WTC11 (cell line): ENCODE measurements at regions not wholly inside any gene's neighbourhood (a gene's known extent, or its start where the extent isn't known, plus 50 kb on each side); places are given as distances from the start of the nearest gene placed in this dataset.

ENCODE experiments used
- ATAC-seq: fragments of 200-7000 bp; cut with Tn5 transposase; 2 replicates; pipeline ENCODE4 v1.10.0; 2021; ENCODE audit warnings: mild to moderate bottlenecking, moderate library complexity
- CTCF ChIA-PET: fragments of 300-600 bp; sonication (Branson Sonifier 250); formaldehyde crosslinking; loops from one replicate; lab custom pipeline; 2021; ENCODE audit warnings: antibody characterized with exemption; lab: Charles Lee
- POLR2A ChIA-PET: fragments of 350-600 bp; sonication (Branson Sonifier 250); formaldehyde crosslinking; loops from one replicate; lab custom pipeline; 2021; ENCODE audit warnings: antibody characterized with exemption; lab: Charles Lee
- DNase-seq: peaks from one replicate; pipeline ENCODE4 v3.0.0; 2021; ENCODE audit warnings: low spot score
- H3K27ac Mint-ChIP-seq: 2 replicates; pipeline ENCODE4 v1.8.0; 2021; ENCODE audit warnings: mixed read lengths
- H3K27me3 Mint-ChIP-seq: 2 replicates; pipeline ENCODE4 v1.8.0; 2021; ENCODE audit warnings: low read depth, mild to moderate bottlenecking, moderate library complexity, mixed read lengths
- H3K36me3 Mint-ChIP-seq: 2 replicates; pipeline ENCODE4 v1.8.0; 2021; ENCODE audit warnings: mixed read lengths
- H3K4me1 Mint-ChIP-seq: 2 replicates; pipeline ENCODE4 v1.8.0; 2022; ENCODE audit warnings: mixed read lengths
- H3K4me3 Mint-ChIP-seq: 2 replicates; pipeline ENCODE4 v1.8.0; 2021; ENCODE audit warnings: mild to moderate bottlenecking, moderate library complexity, mixed read lengths
- H3K9me3 Mint-ChIP-seq: 2 replicates; pipeline ENCODE4 v1.8.0; 2021; ENCODE audit warnings: mixed read lengths
- ARID4B ChIP-seq: sonication (generic); formaldehyde crosslinking; IDR thresholded peaks from 2 replicates; pipeline ENCODE4 v1.8.0; 2023; ENCODE audit warnings: missing genetic modification reagents, mild to moderate bottlenecking, borderline replicate concordance
- ATF1 ChIP-seq: sonication (generic); formaldehyde crosslinking; IDR thresholded peaks from 2 replicates; pipeline ENCODE4 v1.8.1; 2023; ENCODE audit warnings: mild to moderate bottlenecking, moderate library complexity, missing genetic modification reagents
- CREB1 ChIP-seq: sonication (generic); formaldehyde crosslinking; IDR thresholded peaks from 2 replicates; pipeline ENCODE4 v1.8.0; 2023; ENCODE audit warnings: mild to moderate bottlenecking, missing genetic modification reagents
- CREM ChIP-seq: sonication (generic); formaldehyde crosslinking; IDR thresholded peaks from 2 replicates; pipeline ENCODE4 v1.8.1; 2022; ENCODE audit warnings: mild to moderate bottlenecking, missing genetic modification reagents, moderate library complexity
- E2F4 ChIP-seq: sonication (generic); formaldehyde crosslinking; IDR thresholded peaks from 2 replicates; pipeline ENCODE4 v1.8.1; 2022; ENCODE audit warnings: low read depth, mild to moderate bottlenecking, moderate library complexity, missing genetic modification reagents, borderline replicate concordance
- FOXP1 ChIP-seq: sonication (generic); formaldehyde crosslinking; IDR thresholded peaks from 2 replicates; pipeline ENCODE4 v1.8.0; 2022; ENCODE audit warnings: missing genetic modification reagents, mild to moderate bottlenecking, moderate library complexity, borderline replicate concordance
- FOXP4 ChIP-seq: sonication (generic); formaldehyde crosslinking; IDR thresholded peaks from 2 replicates; pipeline ENCODE4 v1.8.0; 2022; ENCODE audit warnings: mild to moderate bottlenecking, missing genetic modification reagents
- JUN ChIP-seq: sonication (generic); formaldehyde crosslinking; IDR thresholded peaks from 2 replicates; pipeline ENCODE4 v1.8.0; 2023; ENCODE audit warnings: mild to moderate bottlenecking, missing genetic modification reagents
- KAT7 ChIP-seq: sonication (generic); formaldehyde crosslinking; IDR thresholded peaks from 2 replicates; pipeline ENCODE4 v1.8.1; 2023; ENCODE audit warnings: missing genetic modification reagents, mild to moderate bottlenecking, borderline replicate concordance
- MYBL2 ChIP-seq: sonication (generic); formaldehyde crosslinking; IDR thresholded peaks from 2 replicates; pipeline ENCODE4 v1.8.1; 2023; ENCODE audit warnings: mild to moderate bottlenecking, moderate library complexity, missing genetic modification reagents
- NR2C2 ChIP-seq: sonication (generic); formaldehyde crosslinking; IDR thresholded peaks from 2 replicates; pipeline ENCODE4 v1.8.0; 2022; ENCODE audit warnings: mild to moderate bottlenecking, missing genetic modification reagents
- RELA ChIP-seq: sonication (generic); formaldehyde crosslinking; IDR thresholded peaks from 2 replicates; pipeline ENCODE4 v1.8.1; 2022; ENCODE audit warnings: missing genetic modification reagents, mild to moderate bottlenecking, borderline replicate concordance
- RORB ChIP-seq: fragments of 250-450 bp; sonication (Bioruptor Pico); IDR thresholded peaks from 2 replicates; pipeline ENCODE4 v1.9.0; 2021; ENCODE audit warnings: mild to moderate bottlenecking
- SMAD4 ChIP-seq: sonication (generic); formaldehyde crosslinking; IDR thresholded peaks from 2 replicates; pipeline ENCODE4 v1.8.0; 2022; ENCODE audit warnings: mild to moderate bottlenecking, missing genetic modification reagents
- TEAD1 ChIP-seq: sonication (generic); formaldehyde crosslinking; IDR thresholded peaks from 2 replicates; pipeline ENCODE4 v1.8.0; 2022; ENCODE audit warnings: mild to moderate bottlenecking, missing genetic modification reagents
- ZNF263 ChIP-seq: sonication (generic); formaldehyde crosslinking; IDR thresholded peaks from 2 replicates; pipeline ENCODE4 v1.8.1; 2022; ENCODE audit warnings: low read depth, mild to moderate bottlenecking, moderate library complexity, missing genetic modification reagents
- TF ChIP-seq, protein P1 (sequence below): sonication (generic); formaldehyde crosslinking; IDR thresholded peaks from 2 replicates; pipeline ENCODE4 v1.8.1; 2023; ENCODE audit warnings: mild to moderate bottlenecking, missing genetic modification reagents, moderate library complexity

GRCh38 chr2:46850742-46851141, 64.9 kb downstream of the MCFD2 start:
- Mint-ChIP-seq H3K27ac (no peak overlapping the region), H3K27me3 (no peaks in the 10 kb centered on the region), H3K4me3 (no peak overlapping the region), H3K4me1 (no peaks in the 10 kb centered on the region), H3K36me3 (no peaks in the 10 kb centered on the region), H3K9me3 (peaks cover 15% of the 10 kb centered on the region)
- ATAC-seq (no peak), DNase-seq (no peak)
- ChIA-PET CTCF (no interaction called here), POLR2A (no interaction called here)
- TF ChIP-seq ZNF263 (CRISPR knock-in tag) (no peak), SMAD4 (no peak), TEAD1 (no peak)

- CTCF ChIA-PET, result no interaction called here
- TF ChIP-seq JUN (CRISPR knock-in tag) (no peak), ATF1 (CRISPR knock-in tag) (no peak), CREM (no peak), FOXP1 (CRISPR knock-in tag) (no peak)
- H3K9me3 Mint-ChIP-seq, result peaks cover 15% of the 10 kb centered on the region
- POLR2A ChIA-PET, result no interaction called here
- no peaks in the 10 kb centered on the region for H3K27me3 Mint-ChIP-seq
- no peaks in the 10 kb centered on the region for H3K4me1 Mint-ChIP-seq
- no peak overlapping the region for H3K4me3 Mint-ChIP-seq
- no peak; the same call in 1 of the 2 replicates for ATAC-seq
- DNase-seq, result no peak
- H3K36me3 Mint-ChIP-seq, result no peaks in the 10 kb centered on the region
- H3K27ac Mint-ChIP-seq, result no peak overlapping the region
Measured at GRCh38 chr2:46849721-46850556, 65.7 kb downstream of the MCFD2 start.

DNA sequence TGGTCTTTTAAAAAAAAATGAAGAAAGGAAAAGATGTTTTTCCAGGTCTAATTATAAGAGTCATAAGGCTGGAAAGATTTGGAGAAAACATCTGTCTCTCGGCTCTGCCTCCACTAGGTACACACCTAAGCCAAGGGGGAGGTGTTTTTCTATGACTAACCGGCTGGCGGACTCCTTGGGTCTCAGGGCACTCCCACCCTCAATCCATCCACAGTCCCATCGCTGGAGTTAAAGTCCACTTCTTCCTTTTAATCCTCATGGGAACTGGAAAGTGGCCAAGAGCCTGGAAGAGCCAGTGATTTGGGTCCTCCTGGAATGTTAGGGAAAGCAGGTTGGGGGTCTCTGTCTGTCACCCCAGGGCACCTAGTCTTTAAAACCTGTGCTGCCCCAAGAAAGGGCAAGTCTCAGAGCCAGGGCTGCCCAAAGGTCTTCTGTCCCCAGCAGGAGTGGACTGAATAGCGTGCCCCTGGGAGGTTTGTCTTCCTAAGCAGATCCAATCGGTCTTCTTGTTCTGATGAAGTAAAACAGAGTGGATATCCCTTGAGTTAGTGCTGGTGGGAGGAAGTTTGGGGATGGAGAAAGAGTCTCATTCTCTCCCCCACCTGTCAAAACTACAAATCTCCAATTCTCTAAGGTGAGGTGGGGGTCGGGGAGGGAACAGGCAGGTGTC, 66.4 kb downstream of the MCFD2 start:
- Mint-ChIP-seq H3K9me3 (peaks cover 14% of the 10 kb centered on the region), H3K36me3 (no peaks in the 10 kb centered on the region), H3K27me3 (no peaks in the 10 kb centered on the region)
- POLR2A ChIA-PET, result no interaction called here
- CTCF ChIA-PET, result no interaction called here
- TF ChIP-seq E2F4 (CRISPR knock-in tag) (no peak), KAT7 (no peak), FOXP4 (no peak), RELA (no peak), NR2C2 (CRISPR knock-in tag) (no peak), MYBL2 (CRISPR knock-in tag) (no peak), ARID4B (CRISPR knock-in tag) (no peak), RORB (CRISPR knock-in tag) (no peak), CREB1 (CRISPR knock-in tag) (no peak)
- TF ChIP-seq, protein P1, sequence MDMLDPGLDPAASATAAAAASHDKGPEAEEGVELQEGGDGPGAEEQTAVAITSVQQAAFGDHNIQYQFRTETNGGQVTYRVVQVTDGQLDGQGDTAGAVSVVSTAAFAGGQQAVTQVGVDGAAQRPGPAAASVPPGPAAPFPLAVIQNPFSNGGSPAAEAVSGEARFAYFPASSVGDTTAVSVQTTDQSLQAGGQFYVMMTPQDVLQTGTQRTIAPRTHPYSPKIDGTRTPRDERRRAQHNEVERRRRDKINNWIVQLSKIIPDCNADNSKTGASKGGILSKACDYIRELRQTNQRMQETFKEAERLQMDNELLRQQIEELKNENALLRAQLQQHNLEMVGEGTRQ (CRISPR knock-in tag), result no peak
- TF ChIP-seq, all 79 proteins: peak for 0
- no peak for DNase-seq
- no peak for ATAC-seq
- H3K4me3 Mint-ChIP-seq, result no peak overlapping the region
- H3K27ac Mint-ChIP-seq, result no peak overlapping the region
- no peaks in the 10 kb centered on the region for H3K4me1 Mint-ChIP-seq
